Vagina (tissue), 2 donors: ENCODE measurements at regions not wholly inside any gene's neighbourhood (a gene's known extent, or its start where the extent isn't known, plus 50 kb on each side); places are given as distances from the start of the nearest gene placed in this dataset.

ENCODE experiments used
- DNase-seq, 2 donors: peaks; one replicate each; pipeline ENCODE4 v3.0.0-alpha.2; 2017; ENCODE audit errors: extremely low spot score in 2 of 2
- H3K27ac ChIP-seq: fragments of 200-600 bp; sonication (generic); one replicate; pipeline ENCODE4 v1.5.1; 2019
- H3K27me3 ChIP-seq: fragments of 200-600 bp; sonication (generic); one replicate; pipeline ENCODE4 v1.5.1; 2019
- H3K36me3 ChIP-seq, 2 donors: fragments of 200-600 bp; sonication (generic); one replicate each; pipeline ENCODE4 v1.5.1; 2017 to 2019
- H3K4me1 ChIP-seq: fragments of 200-600 bp; sonication (generic); one replicate; pipeline ENCODE4 v1.5.1; 2019
- H3K4me3 ChIP-seq, 2 donors: fragments of 200-600 bp; sonication (generic); 1 replicate in 1 of 2; 2 replicates in 1 of 2; pipeline ENCODE4 v1.5.1; 2016 to 2019
- H3K9me3 ChIP-seq: fragments of 200-600 bp; sonication (generic); one replicate; pipeline ENCODE4 v1.5.1; 2019
- POLR2A ChIP-seq, 2 donors: fragments of 450-650 bp; IDR thresholded peaks; one replicate each; pipeline ENCODE4 v1.6.1; 2017; ENCODE audit warnings: antibody characterized with exemption in 2 of 2, mild to moderate bottlenecking in 2 of 2, moderate library complexity in 2 of 2
- POLR2AphosphoS5 ChIP-seq, 2 donors: sonication (generic); formaldehyde crosslinking; IDR thresholded peaks; one replicate each; pipeline ENCODE4 v1.9.0; 2017; ENCODE audit warnings: antibody characterized with exemption in 2 of 2, mild to moderate bottlenecking in 2 of 2, low read depth in 1 of 2; ENCODE audit not compliant: insufficient read depth in 1 of 2
- intact Hi-C: fragments of 100-400 bp; cut with DNase I; formaldehyde crosslinking; loops from one replicate; pipeline ENCODE4 v1.15.1; 2023
- TF ChIP-seq, protein P1 (sequence below), 3 experiments: fragments of 450-650 bp in 2 of 3; fragments of 200-600 bp in 1 of 3; sonication (generic) in 1 of 3; IDR thresholded peaks; one replicate each; pipeline ENCODE4 v1.5.1; 2017 to 2019; ENCODE audit warnings: antibody characterized with exemption in 3 of 3, mild to moderate bottlenecking in 2 of 3, moderate library complexity in 2 of 3

DNA sequence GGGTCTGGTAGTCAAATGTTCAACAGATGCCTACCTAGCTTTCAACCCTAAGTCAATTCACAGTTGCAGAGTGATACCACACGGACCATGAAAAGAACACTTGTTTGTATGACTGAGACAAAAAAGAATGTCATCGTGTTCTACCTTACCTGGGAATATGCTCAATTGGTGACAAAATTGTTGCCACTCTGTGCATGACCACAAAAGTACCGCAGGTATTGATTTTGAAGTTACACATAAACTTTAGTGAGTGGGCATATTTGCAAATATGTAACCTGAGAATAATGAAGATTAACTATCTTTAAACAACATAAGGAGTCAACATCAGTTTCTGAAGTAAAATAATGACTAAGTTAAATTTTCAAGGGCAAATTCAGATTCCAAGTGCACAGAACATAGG lies 53.4 kb upstream of the SNRPN start:
- intact Hi-C loops = no loop called here
- H3K27ac ChIP-seq = no peak overlapping the region
- TF ChIP-seq POLR2A (IDR thresholded peaks at IDR 0.05) (no peak), POLR2AphosphoS5 (IDR thresholded peaks at IDR 0.05; ENCODE audit: insufficient read depth in 1 of 2, low read depth in 1 of 2) (no peak)
- TF ChIP-seq, protein P1, sequence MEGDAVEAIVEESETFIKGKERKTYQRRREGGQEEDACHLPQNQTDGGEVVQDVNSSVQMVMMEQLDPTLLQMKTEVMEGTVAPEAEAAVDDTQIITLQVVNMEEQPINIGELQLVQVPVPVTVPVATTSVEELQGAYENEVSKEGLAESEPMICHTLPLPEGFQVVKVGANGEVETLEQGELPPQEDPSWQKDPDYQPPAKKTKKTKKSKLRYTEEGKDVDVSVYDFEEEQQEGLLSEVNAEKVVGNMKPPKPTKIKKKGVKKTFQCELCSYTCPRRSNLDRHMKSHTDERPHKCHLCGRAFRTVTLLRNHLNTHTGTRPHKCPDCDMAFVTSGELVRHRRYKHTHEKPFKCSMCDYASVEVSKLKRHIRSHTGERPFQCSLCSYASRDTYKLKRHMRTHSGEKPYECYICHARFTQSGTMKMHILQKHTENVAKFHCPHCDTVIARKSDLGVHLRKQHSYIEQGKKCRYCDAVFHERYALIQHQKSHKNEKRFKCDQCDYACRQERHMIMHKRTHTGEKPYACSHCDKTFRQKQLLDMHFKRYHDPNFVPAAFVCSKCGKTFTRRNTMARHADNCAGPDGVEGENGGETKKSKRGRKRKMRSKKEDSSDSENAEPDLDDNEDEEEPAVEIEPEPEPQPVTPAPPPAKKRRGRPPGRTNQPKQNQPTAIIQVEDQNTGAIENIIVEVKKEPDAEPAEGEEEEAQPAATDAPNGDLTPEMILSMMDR (IDR thresholded peaks at IDR 0.05) = no peak
- DNase-seq = no peak
- no peak overlapping the region for H3K4me3 ChIP-seq
- no peaks in the 10 kb centered on the region for H3K4me1 ChIP-seq
- H3K27me3 ChIP-seq = no peaks in the 10 kb centered on the region
- H3K9me3 ChIP-seq = no peaks in the 10 kb centered on the region
- H3K36me3 ChIP-seq = no peaks in the 10 kb centered on the region
